Lower lobe of right lung (tissue), 2 donors: ENCODE measurements at regions not wholly inside any gene's neighbourhood (a gene's known extent, or its start where the extent isn't known, plus 50 kb on each side); places are given as distances from the start of the nearest gene placed in this dataset.
"Not testable (repeated sequence)": the region's sequence is repeated elsewhere in the genome, so short reads cannot be mapped to it uniquely, and the experiment has no call there.

Source experiments
- ATAC-seq, 2 donors: fragments of 200-7000 bp; cut with Tn5 transposase; one replicate each; pipeline ENCODE4 v1.9.1; 2020 to 2022; ENCODE audit warnings: mild to moderate bottlenecking in 2 of 2, moderate library complexity in 2 of 2
- DNase-seq: peaks from one replicate; pipeline ENCODE4 v3.0.0-alpha.2; 2020
- H3K27ac ChIP-seq: fragments of 200-600 bp; one replicate; pipeline ENCODE4 v1.8.0; 2022
- H3K27me3 ChIP-seq: fragments of 200-600 bp; one replicate; pipeline ENCODE4 v1.8.0; 2022; ENCODE audit warnings: low read depth
- H3K36me3 ChIP-seq: fragments of 200-600 bp; one replicate; pipeline ENCODE4 v1.8.0; 2022; ENCODE audit warnings: mild to moderate bottlenecking
- H3K4me1 ChIP-seq: fragments of 200-600 bp; one replicate; pipeline ENCODE4 v1.8.0; 2022
- H3K4me3 ChIP-seq: fragments of 200-600 bp; one replicate; pipeline ENCODE4 v1.8.0; 2022; ENCODE audit warnings: mild to moderate bottlenecking
- H3K9me3 ChIP-seq: fragments of 200-600 bp; one replicate; pipeline ENCODE4 v1.8.0; 2022
- intact Hi-C: fragments of 100-400 bp; cut with DNase I; formaldehyde crosslinking; loops from one replicate; pipeline ENCODE4 v1.11.0; 2022
- TF ChIP-seq, protein P1 (sequence below): fragments of 200-600 bp; IDR thresholded peaks from one replicate; pipeline ENCODE4 v1.8.0; 2022; ENCODE audit warnings: antibody characterized with exemption, mild to moderate bottlenecking
- donor health status: DM: no; HTN: yes; CAD: no; lungs with severe emphysema.

DNA sequence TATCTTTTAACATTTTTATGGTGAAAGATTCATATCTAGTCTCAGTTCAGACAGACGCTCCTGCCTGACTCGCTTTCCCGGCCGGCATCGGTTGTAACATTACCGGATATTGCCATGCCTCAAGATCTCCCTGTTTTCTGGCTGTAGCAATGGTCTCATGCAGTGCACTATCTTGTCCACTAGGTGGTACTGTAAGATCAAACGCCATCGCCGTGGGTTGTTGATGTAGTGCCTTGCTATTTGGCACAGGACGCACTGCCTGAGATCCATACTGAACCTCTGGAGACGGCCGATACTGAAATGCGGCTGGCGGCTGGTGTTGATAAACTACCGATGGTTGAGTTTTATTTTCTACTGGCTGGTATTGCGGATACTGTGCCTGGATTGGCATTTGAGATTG, 75.9 kb upstream of the ZNF195 start:
- not testable (repeated sequence) for H3K4me3 ChIP-seq
- TF ChIP-seq, protein P1, sequence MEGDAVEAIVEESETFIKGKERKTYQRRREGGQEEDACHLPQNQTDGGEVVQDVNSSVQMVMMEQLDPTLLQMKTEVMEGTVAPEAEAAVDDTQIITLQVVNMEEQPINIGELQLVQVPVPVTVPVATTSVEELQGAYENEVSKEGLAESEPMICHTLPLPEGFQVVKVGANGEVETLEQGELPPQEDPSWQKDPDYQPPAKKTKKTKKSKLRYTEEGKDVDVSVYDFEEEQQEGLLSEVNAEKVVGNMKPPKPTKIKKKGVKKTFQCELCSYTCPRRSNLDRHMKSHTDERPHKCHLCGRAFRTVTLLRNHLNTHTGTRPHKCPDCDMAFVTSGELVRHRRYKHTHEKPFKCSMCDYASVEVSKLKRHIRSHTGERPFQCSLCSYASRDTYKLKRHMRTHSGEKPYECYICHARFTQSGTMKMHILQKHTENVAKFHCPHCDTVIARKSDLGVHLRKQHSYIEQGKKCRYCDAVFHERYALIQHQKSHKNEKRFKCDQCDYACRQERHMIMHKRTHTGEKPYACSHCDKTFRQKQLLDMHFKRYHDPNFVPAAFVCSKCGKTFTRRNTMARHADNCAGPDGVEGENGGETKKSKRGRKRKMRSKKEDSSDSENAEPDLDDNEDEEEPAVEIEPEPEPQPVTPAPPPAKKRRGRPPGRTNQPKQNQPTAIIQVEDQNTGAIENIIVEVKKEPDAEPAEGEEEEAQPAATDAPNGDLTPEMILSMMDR, result peak; percentile 79
- DNase-seq, result peak; percentile 70

DNA sequence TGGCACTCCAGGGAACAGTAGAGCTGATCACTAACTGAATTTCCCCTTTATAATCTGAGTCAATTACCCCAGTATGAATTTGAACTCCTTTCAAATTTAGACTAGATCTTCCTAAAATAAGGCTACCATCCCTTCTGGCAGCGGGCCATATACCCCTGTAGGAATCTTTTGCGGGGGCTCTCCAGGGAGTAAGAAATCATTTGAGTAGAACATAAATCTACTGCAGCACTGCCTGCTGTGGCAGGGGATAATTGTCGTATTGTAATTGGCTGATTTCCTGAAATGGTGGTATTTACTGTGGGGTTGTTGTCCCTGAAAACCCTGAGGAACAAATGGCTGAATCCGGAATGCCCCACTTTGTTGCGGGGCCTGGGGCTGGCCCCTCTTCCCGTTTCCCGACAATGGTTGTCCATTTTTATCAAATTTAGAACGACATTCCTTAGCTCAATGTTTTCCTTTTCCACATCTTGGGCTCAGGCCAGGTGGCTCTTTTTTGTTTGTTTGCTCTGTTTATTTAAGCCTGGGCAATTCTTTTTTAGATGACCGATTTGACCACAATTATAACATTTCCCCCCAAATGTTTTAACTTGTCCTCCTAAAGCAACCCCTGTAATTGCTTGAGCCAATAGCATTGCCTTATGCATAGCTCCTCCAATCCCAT, 74.8 kb upstream of the ZNF195 start:
- H3K9me3 ChIP-seq, H3K27ac ChIP-seq, intact Hi-C loops, ATAC-seq, H3K27me3 ChIP-seq, H3K4me1 ChIP-seq, H3K36me3 ChIP-seq, H3K4me3 ChIP-seq, DNase-seq: not testable (repeated sequence)

More for the DNA sequence above, 75.9 kb upstream of the ZNF195 start:
- ATAC-seq, H3K9me3 ChIP-seq, H3K36me3 ChIP-seq, H3K27ac ChIP-seq, H3K27me3 ChIP-seq, intact Hi-C loops, H3K4me1 ChIP-seq: not testable (repeated sequence)

DNA sequence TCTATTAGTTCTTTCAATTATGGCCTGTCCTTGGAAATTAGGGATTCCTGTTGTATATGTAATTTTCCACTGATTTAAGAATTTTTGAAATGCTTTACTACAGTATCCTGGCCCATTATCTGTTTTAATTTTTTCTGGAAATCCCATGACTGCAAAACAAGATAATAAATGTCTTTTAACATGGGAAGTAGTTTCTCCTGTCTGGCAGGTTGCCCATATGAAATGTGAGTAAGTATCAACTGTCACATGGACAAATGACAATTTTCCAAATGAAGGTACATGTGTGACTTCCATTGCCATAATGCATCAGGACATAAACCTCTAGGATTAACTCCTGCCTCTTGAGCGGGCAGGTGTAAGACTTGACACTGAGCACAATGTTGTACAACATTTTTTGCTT, 71.9 kb upstream of the ZNF195 start:
- H3K36me3 ChIP-seq, DNase-seq, intact Hi-C loops, H3K4me1 ChIP-seq, ATAC-seq, H3K4me3 ChIP-seq, H3K9me3 ChIP-seq, H3K27me3 ChIP-seq, H3K27ac ChIP-seq: not testable (repeated sequence)

DNA sequence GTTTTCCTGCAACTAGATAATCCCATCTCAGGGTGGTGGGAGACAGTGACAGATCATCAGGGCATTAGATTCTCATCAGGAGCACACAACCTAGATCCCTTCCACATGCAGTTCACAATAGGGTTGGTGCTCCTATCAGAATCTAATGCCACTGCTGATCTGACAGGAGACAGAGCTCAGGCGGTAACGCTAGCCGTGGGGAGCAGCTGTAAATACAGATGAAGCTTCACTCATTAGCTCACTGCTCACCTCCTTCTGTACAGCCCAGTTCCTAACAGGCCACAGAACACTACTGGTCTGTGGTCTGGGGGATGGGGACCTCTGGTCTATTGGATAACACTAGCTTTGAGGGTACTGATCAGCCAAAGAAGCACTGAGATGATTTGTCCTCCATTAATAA, 66.6 kb upstream of the ZNF195 start:
- H3K9me3 ChIP-seq, ATAC-seq, H3K27ac ChIP-seq, H3K4me1 ChIP-seq, DNase-seq, intact Hi-C loops, H3K4me3 ChIP-seq, H3K36me3 ChIP-seq, H3K27me3 ChIP-seq: not testable (repeated sequence)

DNA sequence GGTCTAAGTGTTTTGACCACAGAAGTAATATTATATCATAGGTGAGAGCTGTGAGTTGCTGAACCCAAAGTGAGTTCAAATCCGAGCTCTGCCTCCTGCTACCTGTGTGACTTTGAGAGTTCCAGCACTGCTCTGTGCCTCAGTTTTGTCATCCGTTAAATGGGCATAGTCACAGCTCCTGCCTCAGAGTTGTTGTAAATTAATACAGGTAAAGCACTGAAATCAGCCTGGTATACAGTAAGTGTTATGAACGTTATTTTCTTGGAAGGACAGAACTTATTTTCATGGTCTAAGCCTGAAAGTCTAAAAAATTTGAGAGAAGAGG, 65.4 kb upstream of the ZNF195 start:
- ATAC-seq, intact Hi-C loops, H3K4me3 ChIP-seq, DNase-seq, H3K9me3 ChIP-seq, H3K27me3 ChIP-seq, H3K4me1 ChIP-seq, H3K36me3 ChIP-seq, H3K27ac ChIP-seq: not testable (repeated sequence)

DNA sequence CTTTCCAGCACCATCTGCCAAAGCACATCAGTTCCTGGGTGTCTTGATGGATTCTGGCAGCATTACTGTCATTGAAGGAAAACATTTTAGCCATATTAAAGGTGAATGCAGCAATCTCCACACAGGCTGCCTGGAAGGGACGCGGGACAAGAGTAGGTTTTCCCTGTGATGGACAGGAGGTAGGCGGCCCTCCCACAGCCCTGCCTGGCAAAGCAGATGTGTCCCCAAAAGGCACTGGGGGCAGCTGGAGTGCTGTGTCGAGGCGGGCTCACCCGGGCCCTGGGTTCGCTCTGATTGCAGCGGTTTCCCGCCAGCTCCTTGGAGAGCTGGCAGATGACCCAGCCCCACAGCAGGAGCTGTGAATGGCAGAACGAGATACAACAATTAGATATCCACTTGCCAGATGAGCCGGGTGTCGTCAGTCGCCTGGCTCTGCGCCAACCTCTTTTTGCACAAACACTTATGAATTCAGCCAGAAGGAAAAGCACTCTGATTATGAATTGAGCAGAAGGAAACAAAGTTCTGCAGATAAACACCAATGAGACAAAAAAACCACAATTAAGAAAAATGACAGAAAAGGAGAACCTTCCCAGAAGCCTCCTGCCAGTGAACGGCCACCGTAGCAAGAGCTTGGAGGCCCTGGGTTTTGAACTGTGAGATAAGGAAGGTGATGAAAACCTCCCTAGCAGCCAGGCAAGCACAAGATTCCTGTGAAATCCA, 64.9 kb upstream of the ZNF195 start:
- H3K4me1 ChIP-seq, ATAC-seq, H3K4me3 ChIP-seq, H3K9me3 ChIP-seq, intact Hi-C loops, H3K36me3 ChIP-seq, DNase-seq, H3K27me3 ChIP-seq, H3K27ac ChIP-seq: not testable (repeated sequence)

DNA sequence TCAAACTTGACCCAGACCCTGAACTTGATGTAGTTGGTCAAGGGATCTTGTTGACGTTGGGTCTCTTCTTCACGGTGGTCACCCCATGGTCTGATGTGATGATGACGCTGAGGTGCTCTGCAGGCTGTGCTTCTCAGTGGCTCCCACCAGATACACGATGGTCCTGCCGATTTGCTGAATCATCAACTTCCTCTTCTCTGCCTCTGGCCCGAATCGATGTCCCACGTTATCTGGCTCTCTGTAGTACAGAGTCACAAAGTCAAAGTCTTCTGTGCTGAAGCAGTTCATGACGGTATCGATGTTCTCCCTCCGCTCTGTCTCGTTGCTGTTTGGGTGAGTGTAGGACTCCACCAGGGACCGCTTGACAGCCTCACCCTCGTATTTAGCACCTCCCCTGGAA, 58.5 kb upstream of the ZNF195 start:
- H3K4me1 ChIP-seq, H3K27me3 ChIP-seq, DNase-seq, H3K36me3 ChIP-seq, intact Hi-C loops, H3K4me3 ChIP-seq, H3K9me3 ChIP-seq, H3K27ac ChIP-seq, ATAC-seq: not testable (repeated sequence)

DNA sequence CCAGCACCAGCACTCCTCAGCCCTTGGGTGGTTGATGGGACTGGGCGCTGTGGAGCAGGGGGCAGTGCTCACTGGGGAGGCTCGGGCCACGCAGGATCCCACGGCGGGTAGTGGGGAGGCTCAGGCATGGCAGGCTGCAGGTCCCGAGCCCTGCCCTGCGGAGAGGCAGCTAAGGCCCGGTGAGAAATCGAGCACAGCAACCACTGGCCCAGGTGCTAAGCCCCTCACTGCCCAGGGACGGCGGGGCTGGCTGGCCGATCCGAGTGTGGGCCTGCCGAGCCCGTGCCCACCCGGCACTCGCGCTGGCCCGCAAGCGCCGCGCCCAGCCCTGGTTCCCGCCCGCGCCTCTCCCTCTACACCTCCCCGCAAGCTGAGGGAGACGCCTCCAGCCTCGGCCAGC, 56.0 kb upstream of the ZNF195 start:
- no peaks in the 10 kb centered on the region for H3K9me3 ChIP-seq
- DNase-seq (no peak), ATAC-seq (no peak)
- no peak overlapping the region for H3K27ac ChIP-seq
- H3K4me1 ChIP-seq, result no peaks in the 10 kb centered on the region
- no peaks in the 10 kb centered on the region for H3K27me3 ChIP-seq
- TF ChIP-seq, protein P1, result no peak
- intact Hi-C loops, result no loop called here
- H3K36me3 ChIP-seq, result no peaks in the 10 kb centered on the region
- H3K4me3 ChIP-seq, result no peak overlapping the region

DNA sequence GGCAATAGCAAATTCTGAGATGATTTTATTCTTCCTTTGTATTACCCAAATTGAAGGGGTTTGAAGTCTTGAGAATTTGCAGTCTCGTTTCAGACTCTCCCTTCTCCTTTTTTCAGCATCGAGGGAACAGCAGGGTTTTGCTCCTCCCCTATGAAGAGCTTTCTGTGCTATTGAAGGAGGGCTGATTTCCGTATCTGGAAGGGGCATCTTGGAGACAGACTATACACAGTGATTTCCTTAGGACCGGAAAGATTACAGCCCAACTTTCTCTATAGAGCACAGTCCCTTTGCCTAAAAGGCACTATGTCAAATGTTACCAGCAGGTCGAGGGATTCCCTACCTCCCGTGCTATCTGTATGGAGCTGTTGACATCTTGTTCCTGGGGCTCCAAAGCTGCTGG, 50.2 kb upstream of the ZNF195 start:
- H3K9me3 ChIP-seq, H3K27ac ChIP-seq, ATAC-seq, H3K4me1 ChIP-seq, DNase-seq, H3K27me3 ChIP-seq, intact Hi-C loops, H3K4me3 ChIP-seq, H3K36me3 ChIP-seq: not testable (repeated sequence)
